Glutamatergic neuron (in vitro differentiated cells): ENCODE measurements at regions not wholly inside any gene's neighbourhood (a gene's known extent, or its start where the extent isn't known, plus 50 kb on each side); places are given as distances from the start of the nearest gene placed in this dataset.

Experiments
- DNase-seq: peaks from one replicate; pipeline ENCODE4 v3.0.0; 2022
- H3K27ac Mint-ChIP-seq: one replicate; pipeline ENCODE4 v1.8.0; 2020; ENCODE audit warnings: mild to moderate bottlenecking, mixed read lengths, inconsistent platforms; ENCODE audit not compliant: unreplicated experiment
- H3K27me3 Mint-ChIP-seq: one replicate; pipeline ENCODE4 v1.8.0; 2020; ENCODE audit warnings: mild to moderate bottlenecking, moderate library complexity, mixed read lengths, inconsistent platforms; ENCODE audit not compliant: unreplicated experiment
- H3K36me3 Mint-ChIP-seq: one replicate; pipeline ENCODE4 v1.8.0; 2020; ENCODE audit warnings: mild to moderate bottlenecking, mixed read lengths, inconsistent platforms; ENCODE audit not compliant: unreplicated experiment
- H3K4me1 Mint-ChIP-seq: one replicate; pipeline ENCODE4 v1.8.0; 2020; ENCODE audit warnings: mild to moderate bottlenecking, low read depth, mixed read lengths, inconsistent platforms; ENCODE audit not compliant: unreplicated experiment
- H3K4me3 Mint-ChIP-seq: one replicate; pipeline ENCODE4 v1.8.0; 2020; ENCODE audit warnings: mild to moderate bottlenecking, mixed read lengths, inconsistent platforms; ENCODE audit not compliant: unreplicated experiment
- H3K9me3 Mint-ChIP-seq: one replicate; pipeline ENCODE4 v1.8.0; 2020; ENCODE audit warnings: mild to moderate bottlenecking, moderate library complexity, mixed read lengths, inconsistent platforms; ENCODE audit not compliant: unreplicated experiment
- CTCF ChIP-seq: fragments of 200-600 bp; sonication (generic); IDR thresholded peaks from one replicate; pipeline ENCODE4 v1.5.0; 2021; ENCODE audit not compliant: partially characterized antibody, unreplicated experiment

GRCh38 chr3:166171695-166172094, 334.5 kb upstream of the BCHE start:
- no peak for DNase-seq
- Mint-ChIP-seq H3K4me3 (no peak overlapping the region), H3K27me3 (no peaks in the 10 kb centered on the region), H3K27ac (no peak overlapping the region), H3K9me3 (no peaks in the 10 kb centered on the region), H3K4me1 (no peaks in the 10 kb centered on the region), H3K36me3 (no peaks in the 10 kb centered on the region)
- no peak for TF ChIP-seq CTCF

GRCh38 chr3:166169681-166170080, 332.5 kb upstream of the BCHE start:
- Mint-ChIP-seq H3K4me3 (no peak overlapping the region), H3K4me1 (no peaks in the 10 kb centered on the region), H3K36me3 (peaks cover 4% of the 10 kb centered on the region), H3K27ac (no peak overlapping the region), H3K27me3 (no peaks in the 10 kb centered on the region), H3K9me3 (no peaks in the 10 kb centered on the region)
- DNase-seq, result no peak
- no peak for TF ChIP-seq CTCF

- Mint-ChIP-seq H3K27ac (no peak overlapping the region), H3K36me3 (no peaks in the 10 kb centered on the region), H3K4me1 (no peaks in the 10 kb centered on the region), H3K9me3 (peaks cover 3% of the 10 kb centered on the region), H3K27me3 (no peaks in the 10 kb centered on the region), H3K4me3 (no peak overlapping the region)
- no peak for DNase-seq
- no peak for TF ChIP-seq CTCF
These were observed 290.7 kb upstream of the BCHE start for GRCh38 chr3:166127969-166128368.

- Mint-ChIP-seq H3K27ac (no peak overlapping the region), H3K9me3 (peaks cover 3% of the 10 kb centered on the region), H3K36me3 (no peaks in the 10 kb centered on the region), H3K27me3 (no peaks in the 10 kb centered on the region), H3K4me3 (no peak overlapping the region), H3K4me1 (no peaks in the 10 kb centered on the region)
- TF ChIP-seq CTCF, result no peak
- no peak for DNase-seq
These were observed 288.0 kb upstream of the BCHE start for GRCh38 chr3:166125179-166125578.

GRCh38 chr3:166123576-166123975, 286.4 kb upstream of the BCHE start:
- Mint-ChIP-seq H3K27me3 (no peaks in the 10 kb centered on the region), H3K4me3 (no peak overlapping the region), H3K9me3 (peaks cover 3% of the 10 kb centered on the region), H3K4me1 (no peaks in the 10 kb centered on the region), H3K36me3 (no peaks in the 10 kb centered on the region), H3K27ac (no peak overlapping the region)
- DNase-seq, result no peak
- TF ChIP-seq CTCF, result no peak
